Heart right ventricle (tissue), 16 donors: ENCODE measurements at regions not wholly inside any gene's neighbourhood (a gene's known extent, or its start where the extent isn't known, plus 50 kb on each side); places are given as distances from the start of the nearest gene placed in this dataset.
A peak's percentile ranks its signal among the peaks of the same experiment; 100 is the strongest.
"Not testable (repeated sequence)": the region's sequence is repeated elsewhere in the genome, so short reads cannot be mapped to it uniquely, and the experiment has no call there.

Source experiments
- ATAC-seq, 8 donors: fragments of 200-7000 bp; cut with Tn5 transposase; one replicate each; pipeline ENCODE4 v1.9.1; 2020; ENCODE audit warnings: mild to moderate bottlenecking in 8 of 8, moderate library complexity in 8 of 8, moderate number of reproducible peaks in 1 of 8
- DNase-seq, 2 donors: peaks; one replicate each; pipeline ENCODE4 v3.0.0-alpha.2; 2020
- H3K27ac ChIP-seq, 10 donors: fragments of 200-600 bp; sonication (generic) in 2 of 10; one replicate each; pipeline versions ENCODE4 v1.5.0 to v1.8.0; 2020 to 2022; ENCODE audit warnings: mild to moderate bottlenecking in 3 of 10
- H3K27me3 ChIP-seq, 7 donors: fragments of 200-600 bp; one replicate each; pipeline ENCODE4 v1.8.0; 2021 to 2022; ENCODE audit warnings: mild to moderate bottlenecking in 2 of 7
- H3K36me3 ChIP-seq, 9 donors: fragments of 200-600 bp; sonication (generic) in 1 of 9; one replicate each; pipeline versions ENCODE4 v1.5.0 to v1.8.0; 2020 to 2022; ENCODE audit warnings: mild to moderate bottlenecking in 2 of 9
- H3K4me1 ChIP-seq, 9 donors: fragments of 200-600 bp; sonication (generic) in 1 of 9; one replicate each; pipeline versions ENCODE4 v1.5.0 to v1.8.0; 2020 to 2022; ENCODE audit warnings: mild to moderate bottlenecking in 4 of 9
- H3K4me3 ChIP-seq, 10 donors: fragments of 200-600 bp; sonication (generic) in 2 of 10; one replicate each; pipeline versions ENCODE4 v1.5.0 to v1.8.0; 2020 to 2022; ENCODE audit warnings: mild to moderate bottlenecking in 7 of 10, moderate library complexity in 2 of 10
- H3K9me3 ChIP-seq, 11 donors: fragments of 200-600 bp in 10 of 11; sonication (generic) in 2 of 11; one replicate each; pipeline versions ENCODE4 v1.5.0 to v1.8.0; 2013 to 2022; ENCODE audit warnings: mild to moderate bottlenecking in 2 of 11, control low read depth in 1 of 11, moderate library complexity in 1 of 11
- WGBS, 2 donors: extraction: QIAGEN DNeasy Blood & Tissue Kit; methylation state at CpG; one replicate each; pipeline ENCODE4 v1.1.7; 2013; ENCODE audit warnings: inconsistent platforms in 1 of 2; 5-methylcytosine and 5-hydroxymethylcytosine counted together
- intact Hi-C, 10 donors: fragments of 100-400 bp; cut with DNase I; formaldehyde crosslinking; loops; one replicate each; pipeline versions ENCODE4 v1.11.1 to v1.14.2; 2022
- TF ChIP-seq, protein P1 (sequence below), 9 donors: fragments of 200-600 bp; sonication (generic) in 2 of 9; IDR thresholded peaks; one replicate each; pipeline versions ENCODE4 v1.5.0 to v1.8.0; 2021 to 2022; ENCODE audit warnings: antibody characterized with exemption in 9 of 9, mild to moderate bottlenecking in 5 of 9, moderate library complexity in 1 of 9
- donor health status: Arrhythmogenic right ventricular cardiomyopathy.
- donor health status: ischemic (EF 13 %, LVEDD 7.1; RV severe dilation, severe dysfunction).
- donor health status: healthy with polysubstance abuse.
- donor health status: DM: no; HTN: yes; CAD: no.
- donor health status: DM: no; HTN: no; CAD: no.
- donor health status: ischemic (EF 25% LVEDD 6.9; RV normal size, moderate dysfunction).
- donor health status: ischemic (EF 25% LVEDD 5.7; RV mildly dilated, moderate dysfunction).
- donor health status: healthy.
- donor health status: DM: yes; HTN: yes; CAD: no.
- donor health status: Ischemic cardiomyopathy.
- donor health status: ischemic (EF 35%, LVEDD 5.7; RV mildly dilated, moderate dysfunction).
- donor health status: nonischemic (EF 11% LVEDD 7.7; RV severe dilation, severe dysfunction).
- donor health status: DM: yes; HTN: yes; CAD: no.
- donor health status: PGD.
- donor health status: ischemic (EF 29% LVEDD 5.4; RV normal size, mild dysfunction).
- donor health status: nonischemic (EF 23%, LVEDD 6.1; RV moderate dilation, normal function).

GRCh38 chr1:58968360-58968952 is 184.6 kb upstream of the JUN start:
- peaks cover 5 to 33% (median 26%) of the 10 kb centered on the region in 9 donors for H3K4me1 ChIP-seq
- peak overlapping the region; percentile 67 to 91 (median 85) for H3K27ac ChIP-seq
- DNase-seq = peak; percentile 78 to 84
- H3K36me3 ChIP-seq = no peaks in the 10 kb centered on the region
- no peak overlapping the region for H3K4me3 ChIP-seq
- H3K9me3 ChIP-seq = peaks cover 0 to 3% (median 0%) of the 10 kb centered on the region in 11 donors
- ATAC-seq = peak; percentile 73 to 89 (median 84)
- H3K27me3 ChIP-seq = no peaks in the 10 kb centered on the region
- TF ChIP-seq, protein P1, sequence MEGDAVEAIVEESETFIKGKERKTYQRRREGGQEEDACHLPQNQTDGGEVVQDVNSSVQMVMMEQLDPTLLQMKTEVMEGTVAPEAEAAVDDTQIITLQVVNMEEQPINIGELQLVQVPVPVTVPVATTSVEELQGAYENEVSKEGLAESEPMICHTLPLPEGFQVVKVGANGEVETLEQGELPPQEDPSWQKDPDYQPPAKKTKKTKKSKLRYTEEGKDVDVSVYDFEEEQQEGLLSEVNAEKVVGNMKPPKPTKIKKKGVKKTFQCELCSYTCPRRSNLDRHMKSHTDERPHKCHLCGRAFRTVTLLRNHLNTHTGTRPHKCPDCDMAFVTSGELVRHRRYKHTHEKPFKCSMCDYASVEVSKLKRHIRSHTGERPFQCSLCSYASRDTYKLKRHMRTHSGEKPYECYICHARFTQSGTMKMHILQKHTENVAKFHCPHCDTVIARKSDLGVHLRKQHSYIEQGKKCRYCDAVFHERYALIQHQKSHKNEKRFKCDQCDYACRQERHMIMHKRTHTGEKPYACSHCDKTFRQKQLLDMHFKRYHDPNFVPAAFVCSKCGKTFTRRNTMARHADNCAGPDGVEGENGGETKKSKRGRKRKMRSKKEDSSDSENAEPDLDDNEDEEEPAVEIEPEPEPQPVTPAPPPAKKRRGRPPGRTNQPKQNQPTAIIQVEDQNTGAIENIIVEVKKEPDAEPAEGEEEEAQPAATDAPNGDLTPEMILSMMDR (IDR thresholded peaks at IDR 0.05) = peak in 2 of 9 donors; percentile 3 to 12
- intact Hi-C loops = loop anchor here in 2 of 10 donors (1.0 to 5.0 kb wide), 2 partner anchors 36 to 65 kb away; no protein-coding TSS in a partner anchor
- 7 to 9% methylated on average over 4 of the region's 4 CpGs for WGBS, 2 donors

GRCh38 chr1:58969176-58969575 is 185.3 kb upstream of the JUN start:
- peaks cover 5 to 37% (median 30%) of the 10 kb centered on the region in 9 donors for H3K4me1 ChIP-seq
- H3K9me3 ChIP-seq, ATAC-seq, H3K36me3 ChIP-seq, H3K4me3 ChIP-seq, DNase-seq, H3K27me3 ChIP-seq: not testable (repeated sequence)
- H3K27ac ChIP-seq = peak overlapping the region in 9 of 10 donors; percentile 67 to 91 (median 84)
- intact Hi-C loops = loop anchor here in 1 of 10 donors (5.0 kb wide), 1 partner anchor 37 kb away; no protein-coding TSS in a partner anchor

GRCh38 chr1:58971629-58972140 is 187.8 kb upstream of the JUN start:
- Histone ChIP-seq H3K36me3 (no peaks in the 10 kb centered on the region), H3K4me3 (no peak overlapping the region), H3K27me3 (no peaks in the 10 kb centered on the region), H3K4me1 (peaks cover 5 to 45% (median 27%) of the 10 kb centered on the region in 9 donors), H3K27ac (peak overlapping the region in 5 of 10 donors; percentile 3 to 48 (median 32)), H3K9me3 (peaks cover 0 to 3% (median 0%) of the 10 kb centered on the region in 11 donors)
- DNase-seq (peak in 1 of 2 donors; percentile 31), ATAC-seq (peak; percentile 21 to 85 (median 51))
- intact Hi-C loops = no loop called here
- WGBS, 2 donors = 46 to 54% methylated on average over 4 of the region's 4 CpGs
- TF ChIP-seq, protein P1 (IDR thresholded peaks at IDR 0.05) = no peak

DNA sequence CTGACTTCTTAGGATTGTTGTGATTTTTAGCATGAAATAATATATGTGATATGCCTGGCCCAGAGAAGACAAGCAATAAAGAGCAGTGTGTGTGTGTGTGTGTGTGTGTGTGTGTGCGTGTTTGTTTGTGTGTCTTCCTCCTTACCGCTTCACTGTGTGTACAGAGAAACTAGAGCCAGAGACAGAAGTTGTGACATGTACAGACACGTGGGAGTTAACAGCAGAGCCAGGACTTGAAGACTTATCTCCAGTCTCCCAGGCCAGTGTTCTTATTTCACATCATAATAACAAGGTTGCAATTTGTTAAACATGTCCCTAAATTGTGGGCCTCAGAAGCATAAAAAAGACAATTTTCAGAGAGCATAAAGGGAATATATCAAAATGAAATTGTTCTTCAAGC is 192.0 kb upstream of the JUN start:
- no peak for ATAC-seq
- no peaks in the 10 kb centered on the region for H3K27me3 ChIP-seq
- peaks cover 0 to 30% (median 4%) of the 10 kb centered on the region in 9 donors for H3K4me1 ChIP-seq
- H3K4me3 ChIP-seq = no peak overlapping the region
- H3K36me3 ChIP-seq = no peaks in the 10 kb centered on the region
- no peak overlapping the region for H3K27ac ChIP-seq
- DNase-seq = no peak
- no peaks in the 10 kb centered on the region for H3K9me3 ChIP-seq
- 78 to 92% methylated on average over 3 of the region's 3 CpGs for WGBS, 2 donors
- intact Hi-C loops = loop anchor here in 2 of 10 donors (5.0 kb wide), 2 partner anchors 189 to 321 kb away; partner anchors contain the start of gene FGGY (in 1 of the 2)
- TF ChIP-seq, protein P1 (IDR thresholded peaks at IDR 0.05) = no peak

GRCh38 chr1:58976294-58976693 is 192.4 kb upstream of the JUN start:
- no peaks in the 10 kb centered on the region for H3K27me3 ChIP-seq
- WGBS, 2 donors = 60 to 66% methylated on average over 1 of the region's 1 CpG
- intact Hi-C loops = loop anchor here in 2 of 10 donors (5.0 kb wide), 2 partner anchors 189 to 321 kb away; partner anchors contain the start of gene FGGY (in 1 of the 2)
- no peaks in the 10 kb centered on the region for H3K36me3 ChIP-seq
- no peak overlapping the region for H3K27ac ChIP-seq
- no peaks in the 10 kb centered on the region for H3K9me3 ChIP-seq
- ATAC-seq (peak in 1 of 8 donors; percentile 60), DNase-seq (no peak)
- TF ChIP-seq, protein P1 (IDR thresholded peaks at IDR 0.05) = no peak
- H3K4me1 ChIP-seq = peaks cover 0 to 30% (median 4%) of the 10 kb centered on the region in 9 donors
- H3K4me3 ChIP-seq = no peak overlapping the region
